GM21825 (cell line): ENCODE measurements at regions not wholly inside any gene's neighbourhood (a gene's known extent, or its start where the extent isn't known, plus 50 kb on each side); places are given as distances from the start of the nearest gene placed in this dataset.

Experiments used
- ATAC-seq: cut with Tn5 transposase; IDR thresholded peaks from one replicate; pipeline ENCODE4 v1.9.1; 2021; ENCODE audit warnings: mild to moderate bottlenecking, moderate library complexity; ENCODE audit not compliant: unreplicated experiment

DNA sequence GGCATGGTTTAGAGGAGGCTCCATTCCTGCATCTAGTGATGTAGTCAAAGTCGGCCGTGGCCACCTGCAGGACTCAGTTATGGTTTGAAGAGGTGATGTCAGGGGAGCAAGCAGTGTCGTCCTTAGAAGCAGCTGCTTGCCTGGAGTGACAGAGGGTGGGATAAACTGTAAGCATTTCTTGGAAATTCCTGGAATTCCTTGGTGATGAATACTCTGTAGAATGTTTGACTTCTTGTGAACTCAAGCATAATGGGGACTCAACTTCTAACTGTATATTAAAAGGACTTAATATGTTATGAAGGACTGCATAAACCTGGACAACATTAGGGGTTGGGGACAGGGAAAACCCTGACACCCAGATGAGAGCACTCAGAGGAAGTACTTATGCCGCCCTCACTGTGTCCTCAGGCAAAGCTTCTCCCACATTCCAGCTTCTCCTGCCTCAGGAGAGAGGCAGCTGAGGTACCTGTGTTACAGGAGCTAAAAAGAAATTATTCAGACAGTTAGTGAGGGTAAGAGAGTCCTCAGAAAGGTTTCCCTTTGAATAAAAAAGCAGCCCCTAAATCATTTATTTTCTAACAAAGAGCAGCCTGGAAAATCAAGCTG lies 459.9 kb upstream of the CELF4 start:
- ATAC-seq, result no peak

DNA sequence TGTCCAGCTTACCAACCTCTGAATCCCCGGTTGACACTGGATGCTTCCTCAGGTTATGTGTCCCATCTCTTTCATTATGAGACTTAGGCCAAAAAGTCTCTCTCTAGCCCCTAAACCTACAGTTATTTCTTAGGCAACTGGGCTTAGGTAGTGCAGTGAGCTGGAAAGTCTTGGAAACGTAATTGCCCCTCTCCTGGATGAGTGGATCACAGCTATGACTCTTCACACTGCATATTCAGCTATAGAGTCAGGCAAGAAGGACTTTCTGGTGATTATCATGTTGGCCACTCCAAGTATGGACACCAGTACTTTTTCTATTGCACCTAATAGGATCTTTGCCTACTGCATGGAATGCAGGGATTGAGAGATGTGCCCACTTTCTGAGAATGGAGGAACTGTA lies 458.3 kb upstream of the CELF4 start:
- no peak for ATAC-seq

DNA sequence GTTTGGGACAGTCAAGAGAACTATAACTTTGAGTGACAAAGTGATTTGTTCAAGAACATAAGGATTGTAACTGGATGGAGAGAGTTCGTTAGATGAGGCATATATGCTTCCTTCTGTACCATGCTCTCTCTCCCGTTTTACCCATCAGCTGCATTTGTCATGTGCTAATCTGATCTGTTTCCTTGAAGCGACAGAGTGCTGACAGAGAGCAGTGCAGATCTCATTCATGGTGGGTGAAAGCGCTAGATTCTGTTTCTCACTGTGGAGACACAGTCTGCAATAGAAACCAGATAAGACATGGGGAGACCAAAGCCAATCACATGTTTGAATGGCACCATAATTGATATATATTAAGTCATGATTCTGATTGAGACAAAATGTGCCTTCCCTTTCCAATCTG lies 456.6 kb upstream of the CELF4 start:
- ATAC-seq, result no peak

DNA sequence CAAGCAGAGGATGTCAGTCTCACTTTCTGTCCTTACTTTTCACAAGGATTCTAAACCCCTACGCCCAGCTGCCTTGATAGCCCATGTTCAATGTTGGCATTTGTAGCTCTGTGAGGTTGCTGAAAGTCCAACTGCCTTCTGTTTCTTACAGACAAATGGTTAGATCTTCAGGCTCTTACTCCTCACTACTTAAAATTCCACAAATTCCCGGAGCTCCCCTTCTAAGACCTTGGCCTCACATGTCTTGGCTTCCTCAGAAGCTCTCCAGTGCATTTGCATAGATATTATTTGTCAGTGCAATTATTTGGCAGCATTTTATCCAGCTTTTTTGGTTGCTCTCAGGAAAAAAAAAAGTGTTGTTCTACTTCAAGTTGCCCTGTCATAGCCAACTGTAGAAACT lies 453.7 kb upstream of the CELF4 start:
- no peak for ATAC-seq

DNA sequence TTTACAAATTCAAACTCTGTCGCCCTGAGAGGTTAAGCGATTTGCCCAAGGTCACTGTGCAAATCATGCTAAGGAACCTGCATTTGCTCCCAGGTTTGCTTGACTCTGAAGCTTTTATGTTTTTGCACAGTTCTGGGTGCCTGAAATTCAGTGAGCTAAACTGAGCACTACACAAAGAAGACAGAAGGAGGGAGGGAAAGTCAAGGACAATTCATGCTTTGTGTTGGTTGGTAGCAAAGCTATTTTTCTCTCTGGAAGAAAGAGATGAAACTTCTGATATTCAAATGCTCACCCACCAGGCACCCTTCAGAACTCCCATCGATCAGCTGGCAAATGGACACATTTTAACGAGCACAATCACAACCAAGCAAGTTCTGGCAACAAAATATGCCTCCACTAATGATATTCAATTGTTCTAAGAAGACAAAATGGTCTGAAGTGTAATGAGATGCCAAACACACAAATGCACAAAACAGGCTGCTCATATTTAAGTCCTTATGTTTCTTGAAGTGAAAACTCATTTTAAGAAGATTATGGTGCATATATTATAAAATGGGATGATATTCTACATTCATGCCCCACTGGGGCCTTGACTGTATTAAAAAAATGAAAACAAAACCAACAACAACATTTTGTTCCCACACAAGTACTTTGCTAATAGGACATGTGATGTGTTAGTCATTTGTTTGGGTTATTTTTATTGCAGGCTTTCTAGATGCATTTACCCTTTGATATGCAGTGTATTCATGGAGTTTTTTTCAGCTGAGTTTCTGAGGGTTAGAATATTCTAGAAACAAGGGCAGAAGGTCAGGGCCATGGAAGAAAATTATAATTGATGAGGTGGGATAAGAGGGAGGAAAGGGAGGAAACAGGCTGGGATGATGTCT lies 445.6 kb upstream of the CELF4 start:
- no peak for ATAC-seq

DNA sequence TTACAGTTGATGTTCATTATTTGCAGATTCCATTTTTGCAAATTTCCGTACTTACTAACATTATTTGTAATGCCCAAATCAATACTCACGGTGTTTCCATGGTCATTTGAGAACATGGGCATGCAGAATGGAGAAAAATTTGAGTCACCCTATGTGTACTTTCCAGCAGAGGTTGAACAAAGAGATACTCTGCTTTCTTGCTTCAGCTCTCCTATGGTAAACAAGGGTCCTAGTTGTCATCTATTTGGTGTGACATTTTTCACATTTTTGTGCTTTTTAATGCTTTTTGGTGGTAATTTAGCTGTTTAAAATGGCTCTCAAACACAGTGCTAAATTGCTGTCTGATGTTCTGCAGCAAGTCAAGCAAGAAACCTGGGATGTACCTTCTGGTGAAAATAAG lies 444.4 kb upstream of the CELF4 start:
- ATAC-seq, result no peak

DNA sequence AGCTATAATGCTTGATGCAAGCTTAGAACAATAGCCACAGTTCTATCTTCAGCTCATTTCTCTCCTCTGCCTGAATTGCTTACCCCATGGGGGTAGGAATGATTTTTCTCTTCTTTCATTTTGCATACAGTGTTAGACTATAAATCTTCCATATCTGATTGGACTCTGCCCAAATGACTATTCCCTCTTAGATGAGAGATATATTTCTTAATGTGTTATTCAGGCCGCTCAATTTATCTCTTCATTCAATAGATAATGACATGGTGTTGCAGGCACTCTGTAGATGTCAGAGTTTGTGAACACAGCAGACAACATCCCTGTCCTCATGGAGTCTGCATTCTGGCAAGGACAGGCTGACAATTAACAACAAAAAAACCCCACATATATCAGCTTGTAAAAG lies 443.7 kb upstream of the CELF4 start:
- no peak for ATAC-seq

DNA sequence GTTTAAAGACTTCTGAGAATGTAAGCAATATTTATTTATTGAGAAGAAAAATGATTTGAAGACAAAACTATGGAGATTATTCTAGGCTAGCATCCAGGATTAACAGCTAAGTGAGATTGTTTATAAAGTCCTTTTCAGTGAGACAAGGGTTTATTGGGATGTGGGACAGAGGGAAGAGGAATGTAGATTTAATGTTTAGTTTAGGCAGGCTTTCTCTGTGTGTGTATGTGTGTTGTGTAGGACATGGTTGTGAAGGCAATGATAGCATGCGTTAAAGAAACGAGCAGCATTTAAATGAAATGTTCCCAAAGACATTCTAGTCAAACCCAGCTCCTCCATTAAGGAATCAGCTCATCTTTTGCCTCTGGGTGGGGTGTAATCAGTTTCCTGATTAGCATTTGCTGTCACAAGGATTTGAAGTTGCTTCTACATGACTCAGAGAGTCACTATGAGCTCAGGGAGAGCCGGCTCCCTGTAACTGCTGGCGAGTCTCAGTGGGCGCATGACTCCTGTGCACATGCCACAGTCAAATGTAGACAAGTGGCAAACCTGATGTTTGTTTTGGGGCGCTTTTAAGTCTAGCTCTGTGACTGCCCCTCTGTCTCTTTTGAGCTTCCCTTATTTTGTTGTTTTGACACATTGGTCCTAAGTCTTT lies 442.2 kb upstream of the CELF4 start:
- ATAC-seq, result no peak

DNA sequence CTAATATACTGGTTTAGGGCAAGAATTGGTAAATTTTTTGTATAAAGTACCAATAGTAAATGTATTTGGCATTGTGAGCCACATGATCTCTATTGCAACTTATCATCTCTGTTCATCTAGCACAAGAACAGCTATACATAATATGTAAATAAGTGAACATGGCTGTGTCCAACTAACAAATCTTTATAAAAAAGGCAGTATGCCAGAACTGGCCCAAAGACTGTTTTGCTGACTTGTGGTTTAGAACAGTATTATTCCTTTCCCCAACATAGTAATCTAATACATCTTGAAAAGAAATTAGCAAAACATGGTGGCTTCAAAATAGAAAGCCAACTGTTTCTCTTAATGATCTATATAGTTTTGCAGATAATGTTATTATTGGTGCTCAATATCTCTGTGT lies 441.4 kb upstream of the CELF4 start:
- ATAC-seq, result no peak

DNA sequence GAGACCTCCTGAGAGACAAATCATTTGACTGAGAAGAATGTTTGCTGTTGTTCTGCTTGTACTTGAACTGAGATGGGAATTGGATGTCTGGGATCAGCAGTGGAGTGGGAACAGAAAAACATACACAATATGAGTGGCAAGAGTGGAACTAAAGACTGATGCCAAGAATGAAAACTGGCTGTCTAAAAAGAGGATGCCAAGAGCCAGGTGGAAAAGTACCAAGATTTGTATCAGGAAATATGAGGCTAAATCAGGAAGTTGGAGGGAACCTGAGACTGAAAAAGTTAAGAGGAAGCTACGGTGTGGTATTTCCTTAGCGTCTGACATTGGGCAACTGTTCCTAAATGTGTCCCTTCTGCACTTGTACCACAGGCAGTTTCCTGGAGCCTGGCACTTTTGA lies 440.9 kb upstream of the CELF4 start:
- ATAC-seq, result no peak

DNA sequence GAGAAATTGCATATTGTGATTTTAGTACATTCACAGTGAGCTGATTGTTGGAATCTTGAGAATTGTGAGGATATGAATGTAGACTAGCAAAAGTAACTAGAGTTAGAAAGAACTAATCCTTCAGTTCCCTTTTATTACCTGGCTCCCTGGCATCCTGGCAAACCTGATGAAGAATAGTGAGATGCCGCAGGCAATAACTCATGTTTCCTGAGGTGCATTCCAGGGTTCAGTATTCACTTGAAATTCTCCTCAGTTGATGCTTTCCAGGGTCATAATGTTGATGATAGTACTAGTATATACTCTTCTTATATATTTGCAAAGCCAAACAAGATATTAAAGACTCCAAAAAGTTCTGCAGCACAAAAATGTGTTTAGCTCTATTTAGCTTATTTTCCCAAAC lies 432.1 kb upstream of the CELF4 start:
- ATAC-seq, result no peak

DNA sequence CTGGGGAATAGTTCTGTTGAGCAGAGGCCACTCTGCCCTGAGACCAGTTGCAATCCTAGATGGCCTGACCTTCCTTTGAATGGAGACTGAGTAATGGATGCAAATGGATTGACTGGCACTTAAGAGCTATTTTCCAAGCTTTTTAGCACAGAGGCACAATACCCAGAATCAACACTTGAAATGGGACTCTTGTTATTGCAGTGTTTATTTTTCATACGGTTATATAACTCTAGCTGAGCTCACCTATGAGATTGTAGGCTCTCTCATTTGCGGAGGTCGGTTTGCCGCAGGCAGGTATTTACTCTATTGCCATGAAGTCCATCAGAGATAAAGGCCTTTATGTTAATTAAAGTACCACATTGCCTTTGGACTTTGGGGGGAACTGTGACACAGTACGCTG lies 422.3 kb upstream of the CELF4 start:
- ATAC-seq, result no peak

DNA sequence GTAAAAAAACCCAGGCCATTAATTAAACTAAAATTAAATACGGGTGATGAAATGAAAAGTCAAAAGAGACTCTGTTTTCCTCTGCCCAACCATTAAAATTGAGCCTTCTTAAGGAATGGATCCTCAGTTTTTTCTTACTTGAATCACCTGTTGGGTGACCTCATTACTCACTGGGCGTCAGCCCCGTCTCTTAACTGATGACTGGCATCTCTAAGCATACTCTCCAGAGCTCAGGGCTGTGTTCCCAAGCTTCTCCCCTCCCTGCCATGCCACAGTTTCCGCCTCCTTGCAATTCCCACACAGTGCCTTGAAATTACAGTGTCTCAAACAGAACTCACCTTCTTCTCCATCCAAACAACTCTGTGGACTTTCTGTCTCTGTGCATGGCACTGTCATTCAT lies 421.1 kb upstream of the CELF4 start:
- no peak for ATAC-seq

DNA sequence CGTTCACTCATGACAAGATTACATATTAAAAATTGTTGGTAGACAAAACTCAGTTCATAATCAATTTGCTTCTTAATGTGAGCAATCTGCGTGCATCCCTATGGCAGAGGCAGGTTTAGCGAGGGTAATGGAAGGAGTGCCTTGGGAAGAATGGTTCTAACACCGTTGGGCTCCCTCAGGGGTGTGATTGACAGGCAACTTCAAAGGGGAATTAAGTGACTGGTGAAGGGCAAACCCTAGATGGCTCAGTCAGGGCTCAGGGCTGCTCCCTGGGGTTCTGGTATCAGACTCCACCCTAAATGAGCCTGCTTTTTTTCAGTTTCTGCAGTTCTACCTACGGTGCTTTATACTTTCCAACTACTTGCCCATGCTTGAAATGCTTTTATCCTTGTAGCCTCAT lies 419.5 kb upstream of the CELF4 start:
- no peak for ATAC-seq

DNA sequence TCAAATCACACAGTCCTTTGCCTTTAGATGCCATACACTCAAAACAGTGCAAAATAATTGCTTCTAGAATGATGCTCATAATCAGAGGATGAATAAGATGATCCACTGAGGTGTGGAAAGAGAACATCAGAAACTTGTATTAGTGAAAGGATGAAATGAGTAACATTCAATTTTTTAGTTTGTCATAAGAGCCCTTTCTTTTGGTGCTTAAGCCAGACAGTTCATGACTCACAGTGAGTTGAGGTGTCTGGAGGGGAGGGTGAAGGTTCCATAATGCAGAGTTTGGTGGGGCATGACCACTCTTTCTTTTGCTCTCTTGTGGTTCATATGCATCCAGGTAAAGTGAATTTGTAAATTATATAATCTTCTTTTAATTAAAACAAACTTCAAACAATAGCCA lies 415.0 kb upstream of the CELF4 start:
- ATAC-seq, result no peak

DNA sequence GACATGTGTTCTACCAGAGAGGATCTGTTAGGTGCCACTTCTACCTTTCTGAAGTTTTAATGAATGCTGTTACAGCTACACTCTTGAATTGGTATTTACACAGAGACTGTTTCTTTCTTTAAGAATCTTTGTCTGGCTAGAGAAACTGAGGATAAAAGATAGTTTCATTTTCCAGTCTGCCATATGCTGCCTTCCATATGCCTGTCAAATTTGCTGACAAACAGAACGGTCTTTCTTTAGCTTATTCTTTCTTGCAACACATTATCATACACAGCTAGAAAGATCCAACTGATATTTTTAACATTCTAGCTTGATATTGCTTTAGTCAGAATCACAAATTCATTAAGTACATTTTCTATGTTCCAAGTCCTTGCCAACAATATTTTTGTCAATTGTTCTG lies 409.8 kb upstream of the CELF4 start:
- ATAC-seq, result no peak

DNA sequence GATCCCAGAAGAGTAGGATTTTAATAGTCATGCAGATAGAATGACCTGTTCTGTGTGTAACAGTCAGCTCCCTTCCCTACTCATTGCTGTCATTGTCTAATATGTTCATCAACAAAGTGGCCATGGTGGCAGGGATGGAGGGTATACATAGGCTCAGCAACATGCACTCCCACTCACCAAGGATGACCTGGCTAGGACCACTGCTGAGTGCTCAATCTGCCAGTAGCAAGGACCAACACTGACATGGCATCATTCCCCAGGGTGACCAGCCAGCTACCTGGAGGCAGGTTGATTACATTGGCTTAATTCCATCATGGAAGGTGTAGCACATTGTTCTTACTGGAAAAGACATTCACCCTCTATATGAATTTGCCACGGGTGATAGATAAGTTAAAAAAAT lies 401.7 kb upstream of the CELF4 start:
- ATAC-seq, result no peak

DNA sequence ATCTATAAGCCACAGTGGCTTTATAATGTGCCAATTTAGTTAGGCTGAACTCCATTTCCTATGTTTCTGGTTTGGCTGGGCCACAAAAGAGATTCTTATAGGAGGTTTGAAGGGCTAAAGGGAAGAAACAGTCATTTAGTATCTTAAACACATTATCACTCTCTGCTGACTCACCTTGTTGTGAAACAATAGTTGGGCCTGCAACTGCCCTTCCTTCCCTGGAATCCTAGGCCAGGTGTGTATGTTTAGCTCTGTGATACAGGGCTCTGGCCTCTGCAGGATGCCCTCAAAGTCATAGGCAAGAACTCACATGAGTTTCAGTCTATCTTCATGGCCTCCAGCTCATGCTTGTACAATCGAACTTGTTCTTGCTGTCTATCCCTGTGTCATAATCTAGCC lies 400.0 kb upstream of the CELF4 start:
- no peak for ATAC-seq

DNA sequence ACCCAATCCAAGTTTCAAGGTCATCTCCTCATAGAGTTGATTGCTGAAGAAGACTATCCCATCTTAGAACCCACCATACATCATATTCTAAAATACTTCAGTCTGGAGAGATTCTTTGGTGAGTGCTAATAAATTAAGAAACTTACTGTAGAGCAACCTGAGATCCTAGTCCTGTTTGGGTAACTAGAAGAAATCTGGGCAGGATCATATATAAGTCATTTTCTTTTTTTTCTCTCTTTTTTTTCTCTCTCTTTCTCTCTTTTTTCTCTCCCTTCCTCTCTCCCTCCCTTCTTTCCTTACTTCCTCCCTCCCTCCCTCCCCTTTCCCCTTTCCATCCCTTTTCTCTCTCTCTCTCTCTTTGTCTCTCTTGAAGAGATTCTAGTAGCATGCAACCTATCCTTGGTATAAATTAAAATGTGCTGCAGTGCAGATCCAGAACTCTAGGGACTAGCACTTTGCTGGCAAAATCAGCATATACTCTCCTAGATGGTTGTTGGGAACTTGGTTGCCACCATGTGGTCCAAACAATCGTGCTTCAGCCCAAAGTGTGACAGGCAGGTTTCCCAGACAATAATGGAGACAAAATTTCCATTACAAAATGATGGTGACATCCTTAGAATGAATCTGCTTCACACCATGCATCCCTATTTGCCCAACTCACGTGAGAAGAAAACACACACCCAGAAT lies 399.4 kb upstream of the CELF4 start:
- ATAC-seq, result no peak

DNA sequence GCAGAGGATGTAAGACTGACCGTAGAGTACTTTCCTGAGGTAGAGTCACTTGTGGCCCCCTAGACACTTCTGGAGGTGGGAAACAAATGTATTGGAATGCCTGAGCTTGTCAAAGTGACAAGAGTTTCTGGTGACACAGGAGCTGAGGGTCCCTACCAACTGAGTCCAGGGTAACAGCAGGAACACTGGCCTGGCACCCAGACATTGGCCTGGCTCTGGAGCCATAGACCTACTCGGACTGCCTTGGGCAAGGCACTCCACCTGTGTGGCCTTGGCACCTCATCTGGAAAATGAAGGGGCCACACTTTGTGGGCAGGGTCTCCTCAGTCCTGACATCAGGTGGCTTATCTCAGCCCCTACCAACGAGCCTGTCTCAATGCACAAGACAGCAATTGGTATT lies 398.2 kb upstream of the CELF4 start:
- no peak for ATAC-seq

DNA sequence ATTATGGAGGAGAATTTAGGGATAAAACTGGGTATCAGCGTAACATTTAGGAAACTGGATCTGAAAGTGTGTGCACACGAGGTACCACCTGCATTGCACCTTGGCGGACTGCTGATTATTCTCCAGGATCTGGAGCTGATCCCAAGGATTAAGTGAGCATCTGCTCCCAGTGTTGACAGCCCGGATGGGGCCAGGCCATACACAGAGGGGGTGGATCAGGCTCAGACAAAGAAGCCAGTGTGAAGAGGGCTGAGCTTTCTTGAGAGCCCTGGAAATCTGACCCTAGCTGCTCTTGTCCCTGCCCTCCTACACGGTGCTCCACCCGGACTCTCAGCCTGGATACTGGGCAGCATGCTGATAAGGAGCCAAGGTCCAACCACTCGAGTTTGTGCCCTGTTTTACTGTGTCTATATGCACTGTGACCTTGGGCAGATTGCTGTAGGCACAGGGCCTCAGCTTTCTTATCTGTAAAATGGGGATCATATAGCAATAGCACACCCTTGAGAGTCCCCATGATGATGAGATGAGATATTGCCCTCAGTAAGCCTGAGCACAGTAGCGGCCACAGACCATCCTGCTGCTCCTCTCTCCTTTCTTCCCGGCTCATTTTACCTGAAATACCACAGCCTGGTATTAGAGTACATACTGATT lies 396.8 kb upstream of the CELF4 start:
- no peak for ATAC-seq
